ENCODE measurements at regions not wholly inside any gene's neighbourhood (a gene's known extent, or its start where the extent isn't known, plus 50 kb on each side); places are given as distances from the start of the nearest gene placed in this dataset.

- DNase-seq (ENCODE audit: extremely low read depth, low read depth) = no peak
- TF ChIP-seq CTCF (IDR thresholded peaks at IDR 0.05; ENCODE audit: low read depth, low read length) = no peak
These were observed 57.2 kb upstream of the IER5L start for GRCh38 chr9:129235041-129235930.

- no peak for DNase-seq (ENCODE audit: extremely low read depth, low read depth)
- no peak for TF ChIP-seq CTCF (IDR thresholded peaks at IDR 0.05; ENCODE audit: low read depth, low read length)
These were observed 56.4 kb upstream of the IER5L start for GRCh38 chr9:129234491-129234890.

- TF ChIP-seq CTCF (IDR thresholded peaks at IDR 0.05; ENCODE audit: low read depth, low read length) = no peak
- DNase-seq (ENCODE audit: extremely low read depth, low read depth) = no peak
These were observed 55.0 kb upstream of the IER5L start for GRCh38 chr9:129232839-129233591.

GRCh38 chr9:129231759-129232158 is 53.7 kb upstream of the IER5L start:
- no peak for TF ChIP-seq CTCF (IDR thresholded peaks at IDR 0.05; ENCODE audit: low read depth, low read length)

GRCh38 chr9:129231022-129231739 is 53.1 kb upstream of the IER5L start:
- no peak for TF ChIP-seq CTCF (IDR thresholded peaks at IDR 0.05; ENCODE audit: low read depth, low read length)
- no peak for DNase-seq (ENCODE audit: extremely low read depth, low read depth)

More at GRCh38 chr9:129231759-129232158, 53.7 kb upstream of the IER5L start:
- no peak for DNase-seq (ENCODE audit: extremely low read depth, low read depth)

GRCh38 chr9:129230302-129230701 is 52.2 kb upstream of the IER5L start:
- no peak for DNase-seq (ENCODE audit: extremely low read depth, low read depth)
- TF ChIP-seq CTCF (IDR thresholded peaks at IDR 0.05; ENCODE audit: low read depth, low read length) = no peak

Data from AG09319 (cell line).